ENCODE measurements at regions not wholly inside any gene's neighbourhood (a gene's known extent, or its start where the extent isn't known, plus 50 kb on each side); places are given as distances from the start of the nearest gene placed in this dataset.

GRCh38 chr2:60385648-60386047 lies 167.8 kb downstream of the BCL11A start:
- peaks cover 27% of the 10 kb centered on the region for H3K4me1 Mint-ChIP-seq
- TF ChIP-seq CTCF (IDR thresholded peaks at IDR 0.05; ENCODE audit: unreplicated experiment): no peak
- no peak for DNase-seq (ENCODE audit: low spot score in 2 of 2, unreplicated experiment in 2 of 2)
- H3K27ac Mint-ChIP-seq: peak overlapping the region; percentile 67
- no peaks in the 10 kb centered on the region for H3K27me3 Mint-ChIP-seq (ENCODE audit: low read depth)
- H3K4me3 Mint-ChIP-seq: no peak overlapping the region
- no peaks in the 10 kb centered on the region for H3K9me3 Mint-ChIP-seq
- H3K36me3 Mint-ChIP-seq: no peaks in the 10 kb centered on the region

- peak overlapping the region; percentile 90 for H3K27ac Mint-ChIP-seq
- H3K36me3 Mint-ChIP-seq: no peaks in the 10 kb centered on the region
- no peak overlapping the region for H3K4me3 Mint-ChIP-seq
- H3K4me1 Mint-ChIP-seq: peaks cover 31% of the 10 kb centered on the region
- no peaks in the 10 kb centered on the region for H3K27me3 Mint-ChIP-seq (ENCODE audit: low read depth)
- H3K9me3 Mint-ChIP-seq: no peaks in the 10 kb centered on the region
- no peak for DNase-seq (ENCODE audit: low spot score in 2 of 2, unreplicated experiment in 2 of 2)
- TF ChIP-seq CTCF (IDR thresholded peaks at IDR 0.05; ENCODE audit: unreplicated experiment): no peak
Observed at GRCh38 chr2:60383401-60384143, 169.9 kb downstream of the BCL11A start.

- Mint-ChIP-seq H3K4me3 (no peak overlapping the region), H3K27ac (no peak overlapping the region), H3K9me3 (no peaks in the 10 kb centered on the region), H3K27me3 (ENCODE audit: low read depth) (no peaks in the 10 kb centered on the region), H3K4me1 (peaks cover 21% of the 10 kb centered on the region), H3K36me3 (no peaks in the 10 kb centered on the region)
- no peak for TF ChIP-seq CTCF (IDR thresholded peaks at IDR 0.05; ENCODE audit: unreplicated experiment)
- no peak for DNase-seq (ENCODE audit: low spot score in 2 of 2, unreplicated experiment in 2 of 2)
Observed at GRCh38 chr2:60380411-60380810, 173.0 kb downstream of the BCL11A start.

- no peak for DNase-seq (ENCODE audit: low spot score in 2 of 2, unreplicated experiment in 2 of 2)
- H3K27me3 Mint-ChIP-seq (ENCODE audit: low read depth): no peaks in the 10 kb centered on the region
- H3K27ac Mint-ChIP-seq: no peak overlapping the region
- no peaks in the 10 kb centered on the region for H3K9me3 Mint-ChIP-seq
- H3K36me3 Mint-ChIP-seq: no peaks in the 10 kb centered on the region
- H3K4me1 Mint-ChIP-seq: peaks cover 21% of the 10 kb centered on the region
- H3K4me3 Mint-ChIP-seq: no peak overlapping the region
- TF ChIP-seq CTCF (IDR thresholded peaks at IDR 0.05; ENCODE audit: unreplicated experiment): no peak
Observed at GRCh38 chr2:60379684-60380083, 173.8 kb downstream of the BCL11A start.

GRCh38 chr2:60379216-60379615 lies 174.2 kb downstream of the BCL11A start:
- DNase-seq (ENCODE audit: low spot score in 2 of 2, unreplicated experiment in 2 of 2): no peak
- Mint-ChIP-seq H3K27me3 (ENCODE audit: low read depth) (no peaks in the 10 kb centered on the region), H3K36me3 (no peaks in the 10 kb centered on the region), H3K9me3 (no peaks in the 10 kb centered on the region), H3K27ac (no peak overlapping the region), H3K4me3 (no peak overlapping the region), H3K4me1 (peaks cover 21% of the 10 kb centered on the region)
- TF ChIP-seq CTCF (IDR thresholded peaks at IDR 0.05; ENCODE audit: unreplicated experiment): no peak

All from mesothelial cell of epicardium (in vitro differentiated cells).